K562 (cell line): ENCODE measurements at regions not wholly inside any gene's neighbourhood (a gene's known extent, or its start where the extent isn't known, plus 50 kb on each side); places are given as distances from the start of the nearest gene placed in this dataset.

Source experiments
- ATAC-seq: fragments of 200-7000 bp; cut with Tn5 transposase; 3 replicates; pipeline ENCODE4 v1.9.1; 2020; ENCODE audit warnings: moderate library complexity
- BruUV-seq: library from RNA; stranded (reverse); fragments of 400-500 nt; replicated peaks from 2 replicates; lab custom pipeline; 2021; lab: Mats Ljungman, UMichigan
- CTCF ChIA-PET: fragments of 300-600 bp; formaldehyde crosslinking; extraction: SDS; loops from one replicate; lab custom pipeline; 2021; ENCODE audit warnings: low intra/inter-chr PET ratio; lab: Yijun Ruan, JAX
- POLR2A ChIA-PET: fragments of 300-600, 350-650 bp; sonication (Branson Sonifier 250); formaldehyde crosslinking; extraction: SDS; loops from one replicate; lab custom pipeline; 2021; ENCODE audit warnings: antibody characterized with exemption, inconsistent platforms; lab: Yijun Ruan, JAX
- DNase-seq, 4 experiments: peaks; one replicate each; pipeline versions ENCODE4 v3.0.0 to v3.0.0-alpha.2; 2011 to 2018; ENCODE audit warnings: low spot score in 3 of 4, mixed read lengths in 3 of 4; ENCODE audit errors: extremely low read depth in 1 of 4
- FAIRE-seq: peaks from 2 replicates; lab custom pipeline; 2011; peaks lifted over from hg19 to GRCh38; lab: Jason Lieb, UNC
- H2AFZ ChIP-seq: 2 replicates; pipeline ENCODE4 v1.6.0; 2011; ENCODE audit warnings: low read depth, low read length, control low read depth, inconsistent platforms
- H3K27ac ChIP-seq: fragments of 200-600 bp; 3 replicates; pipeline ENCODE4 v1.8.0; 2011; ENCODE audit warnings: low read depth, mild to moderate bottlenecking, control low read depth, inconsistent platforms, low read length, moderate library complexity, mixed read lengths; ENCODE audit errors: extremely low read depth
- H3K27me3 ChIP-seq, 2 experiments: fragments of 300-600 bp in 1 of 2; 2 replicates in 1 of 2; 3 replicates in 1 of 2; pipeline versions ENCODE4 v1.6.0 to v1.8.0; 2011; ENCODE audit warnings: inconsistent platforms in 2 of 2, low read length in 2 of 2, mild to moderate bottlenecking in 1 of 2, mixed read lengths in 1 of 2, moderate library complexity in 1 of 2; ENCODE audit not compliant: control insufficient read depth in 2 of 2, insufficient read depth in 2 of 2
- H3K36me3 ChIP-seq: fragments of 300-600 bp; 3 replicates; pipeline ENCODE4 v1.8.0; 2011; ENCODE audit warnings: mild to moderate bottlenecking, low read length, inconsistent platforms; ENCODE audit not compliant: control insufficient read depth, insufficient read depth
- H3K4me1 ChIP-seq, 2 experiments: fragments of 200-600 bp in 1 of 2; replicated peaks in 1 of 2; 2 replicates in 1 of 2; 3 replicates in 1 of 2; pipeline versions ENCODE4 v1.5.1 to v1.8.0; 2011; ENCODE audit warnings: inconsistent platforms in 2 of 2, low read length in 2 of 2, mild to moderate bottlenecking in 1 of 2, mixed read lengths in 1 of 2, moderate library complexity in 1 of 2; ENCODE audit not compliant: control insufficient read depth in 2 of 2, insufficient read depth in 2 of 2
- H3K4me2 ChIP-seq: 2 replicates; pipeline ENCODE4 v1.6.1; 2011; ENCODE audit warnings: low read length, control low read depth, inconsistent platforms, mixed read lengths; ENCODE audit not compliant: insufficient read depth
- H3K4me3 ChIP-seq: fragments of 200-600 bp; sonication (generic), shearing (Covaris generic); 2 replicates; pipeline ENCODE4 v1.5.1; 2016; ENCODE audit warnings: control low read depth, inconsistent platforms
- H3K79me2 ChIP-seq: fragments of 200-600 bp; 3 replicates; pipeline ENCODE4 v1.8.0; 2011; ENCODE audit warnings: low read length, inconsistent platforms; ENCODE audit not compliant: control insufficient read depth, insufficient read depth
- H3K9ac ChIP-seq, 2 experiments: 2 replicates each; pipeline versions ENCODE4 v1.6.0 to v1.6.1; 2011; ENCODE audit warnings: low read depth in 2 of 2, low read length in 2 of 2, control low read depth in 1 of 2, inconsistent platforms in 1 of 2, mild to moderate bottlenecking in 1 of 2, mixed read lengths in 1 of 2; ENCODE audit not compliant: insufficient read depth in 1 of 2
- H3K9me1 ChIP-seq: one replicate; pipeline ENCODE4 v1.6.0; 2011; ENCODE audit warnings: inconsistent platforms, mild to moderate bottlenecking, low read length, moderate library complexity; ENCODE audit not compliant: control insufficient read depth, insufficient read depth
- H3K9me3 ChIP-seq: replicated peaks from 2 replicates; pipeline ENCODE4 v1.5.1; 2011; ENCODE audit warnings: low read depth, low read length, inconsistent platforms; ENCODE audit not compliant: control insufficient read depth, insufficient read depth
- H4K20me1 ChIP-seq: replicated peaks from 2 replicates; pipeline ENCODE4 v1.6.1; 2011; ENCODE audit warnings: low read length, inconsistent platforms, mixed read lengths; ENCODE audit not compliant: control insufficient read depth, insufficient read depth
- CEBPB ChIP-seq: fragments of 450-650 bp; IDR thresholded peaks from 2 replicates; pipeline ENCODE4 v1.6.1; 2016; ENCODE audit warnings: missing genetic modification characterization, missing compliant biosample characterization
- CREBBP ChIP-seq: IDR thresholded peaks from one replicate; pipeline ENCODE4 v1.6.1; 2012; ENCODE audit warnings: low read depth, mild to moderate bottlenecking, control low read depth, inconsistent platforms, low read length
- GMEB1 ChIP-seq: fragments of 250-450 bp; sonication (Bioruptor Pico); IDR thresholded peaks from 2 replicates; pipeline ENCODE4 v1.4.0; 2020; ENCODE audit warnings: mild to moderate bottlenecking
- GTF2B ChIP-seq: IDR thresholded peaks from 2 replicates; pipeline ENCODE4 v1.6.1; 2011; ENCODE audit not compliant: insufficient read length; ENCODE audit errors: extremely low read depth
- KDM4B ChIP-seq, 2 experiments: fragments of 450-650 bp in 1 of 2; sonication (generic) in 1 of 2; IDR thresholded peaks; 2 replicates each; pipeline ENCODE4 v1.6.1; 2016 to 2017; ENCODE audit warnings: borderline replicate concordance in 2 of 2, antibody characterized with exemption in 1 of 2, low read depth in 1 of 2, mild to moderate bottlenecking in 1 of 2
- SAFB ChIP-seq: fragments of 200-400 bp; formaldehyde crosslinking; IDR thresholded peaks from 2 replicates; pipeline ENCODE4 v1.6.1; 2017; ENCODE audit warnings: low read depth, low read length, borderline replicate concordance
- U2AF2 ChIP-seq: fragments of 200-400 bp; formaldehyde crosslinking; optimal IDR thresholded peaks from 2 replicates; pipeline ENCODE3; 2017; ENCODE audit warnings: low read depth, mild to moderate bottlenecking, low read length
- ZNF764 ChIP-seq: fragments of 250-450 bp; sonication (Bioruptor Pico); IDR thresholded peaks from 2 replicates; pipeline ENCODE4 v1.4.0; 2020; ENCODE audit warnings: low read depth, mild to moderate bottlenecking, moderate library complexity
- WGBS: fragments of 100-300 bp; shearing (Covaris generic); methylation state at CpG from one replicate; pipeline ENCODE4 v1.1.6; 2016; ENCODE audit warnings: low coverage, mixed read lengths; ENCODE audit not compliant: insufficient coverage; ENCODE audit errors: missing lambda C conversion rate; 5-methylcytosine and 5-hydroxymethylcytosine counted together
- in situ Hi-C: fragments of 300-500 bp; cut with MboI; formaldehyde crosslinking; loops from 4 replicates; pipeline ENCODE4 v1.15.0; 2018; ENCODE audit warnings: inconsistent platforms, mixed read lengths
- intact Hi-C: fragments of 100-400 bp; cut with micrococcal nuclease; formaldehyde crosslinking; loops from 2 replicates; pipeline ENCODE4 v1.14.2; 2022
- TF ChIP-seq, protein P1 (sequence below): fragments of 450-650 bp; IDR thresholded peaks from one replicate; pipeline ENCODE4 v1.6.1; 2018; ENCODE audit warnings: mild to moderate bottlenecking, moderate library complexity; ENCODE audit not compliant: partially characterized antibody
- TF ChIP-seq, protein P2 (sequence below): fragments of 250-450 bp; sonication (Bioruptor Pico); IDR thresholded peaks from 2 replicates; pipeline ENCODE4 v1.8.0; 2022; ENCODE audit warnings: inconsistent platforms

- FAIRE-seq (no peak), ATAC-seq (no peak), DNase-seq (no peak)
- ChIA-PET CTCF (no interaction called here), POLR2A (no interaction called here)
- no TSS peak for BruUV-seq
- no peaks in the 10 kb centered on the region for H3K36me3 ChIP-seq
- TF ChIP-seq, protein P1, sequence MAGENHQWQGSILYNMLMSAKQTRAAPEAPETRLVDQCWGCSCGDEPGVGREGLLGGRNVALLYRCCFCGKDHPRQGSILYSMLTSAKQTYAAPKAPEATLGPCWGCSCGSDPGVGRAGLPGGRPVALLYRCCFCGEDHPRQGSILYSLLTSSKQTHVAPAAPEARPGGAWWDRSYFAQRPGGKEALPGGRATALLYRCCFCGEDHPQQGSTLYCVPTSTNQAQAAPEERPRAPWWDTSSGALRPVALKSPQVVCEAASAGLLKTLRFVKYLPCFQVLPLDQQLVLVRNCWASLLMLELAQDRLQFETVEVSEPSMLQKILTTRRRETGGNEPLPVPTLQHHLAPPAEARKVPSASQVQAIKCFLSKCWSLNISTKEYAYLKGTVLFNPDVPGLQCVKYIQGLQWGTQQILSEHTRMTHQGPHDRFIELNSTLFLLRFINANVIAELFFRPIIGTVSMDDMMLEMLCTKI = no peak
- no peak for TF ChIP-seq SAFB
- H3K9ac ChIP-seq = no peak overlapping the region
- no peak overlapping the region for H2AFZ ChIP-seq
- H3K79me2 ChIP-seq = no peaks in the 10 kb centered on the region
- no peak overlapping the region for H3K27ac ChIP-seq
- no peaks in the 10 kb centered on the region for H3K9me1 ChIP-seq
- no peaks in the 10 kb centered on the region for H3K4me1 ChIP-seq
- no peaks in the 10 kb centered on the region for H3K27me3 ChIP-seq
- H3K4me2 ChIP-seq = no peak overlapping the region
- WGBS = 0% methylated on average over 2 of the region's 2 CpGs
- no peaks in the 10 kb centered on the region for H3K9me3 ChIP-seq
- H3K4me3 ChIP-seq = no peak overlapping the region
- in situ Hi-C loops (no loop called here), intact Hi-C loops (no loop called here)
- H4K20me1 ChIP-seq = no peaks in the 10 kb centered on the region
These were observed 143.6 kb upstream of the GDNF start for GRCh38 chr5:37983463-37983862.

GRCh38 chr5:37979559-37979958, 139.7 kb upstream of the GDNF start:
- ATAC-seq = no peak
- H3K9ac ChIP-seq = no peak overlapping the region
- H4K20me1 ChIP-seq = no peaks in the 10 kb centered on the region
- no peak overlapping the region for H3K27ac ChIP-seq
- H2AFZ ChIP-seq = no peak overlapping the region
- DNase-seq = no peak
- ChIA-PET POLR2A (no interaction called here), CTCF (no interaction called here)
- H3K4me2 ChIP-seq = no peak overlapping the region
- no peak overlapping the region for H3K4me3 ChIP-seq
- no peaks in the 10 kb centered on the region for H3K36me3 ChIP-seq
- no peaks in the 10 kb centered on the region for H3K9me3 ChIP-seq
- intact Hi-C loops (no loop called here), in situ Hi-C loops (no loop called here)
- FAIRE-seq = no peak
- no peaks in the 10 kb centered on the region for H3K4me1 ChIP-seq
- no TSS peak for BruUV-seq
- WGBS = 4% methylated on average over 1 of the region's 1 CpG
- no peaks in the 10 kb centered on the region for H3K79me2 ChIP-seq
- no peaks in the 10 kb centered on the region for H3K27me3 ChIP-seq
- H3K9me1 ChIP-seq = no peaks in the 10 kb centered on the region
- TF ChIP-seq GMEB1 (CRISPR knock-in tag) (no peak), GTF2B (no peak), U2AF2 (no peak), CEBPB (tag) (peak; percentile 55), ZNF764 (CRISPR knock-in tag) (no peak), KDM4B (IDR thresholded peaks at IDR 0.05; ENCODE audit: borderline replicate concordance in 2 of 2, low read depth in 1 of 2) (no peak), CREBBP (no peak)
- TF ChIP-seq, protein P2, sequence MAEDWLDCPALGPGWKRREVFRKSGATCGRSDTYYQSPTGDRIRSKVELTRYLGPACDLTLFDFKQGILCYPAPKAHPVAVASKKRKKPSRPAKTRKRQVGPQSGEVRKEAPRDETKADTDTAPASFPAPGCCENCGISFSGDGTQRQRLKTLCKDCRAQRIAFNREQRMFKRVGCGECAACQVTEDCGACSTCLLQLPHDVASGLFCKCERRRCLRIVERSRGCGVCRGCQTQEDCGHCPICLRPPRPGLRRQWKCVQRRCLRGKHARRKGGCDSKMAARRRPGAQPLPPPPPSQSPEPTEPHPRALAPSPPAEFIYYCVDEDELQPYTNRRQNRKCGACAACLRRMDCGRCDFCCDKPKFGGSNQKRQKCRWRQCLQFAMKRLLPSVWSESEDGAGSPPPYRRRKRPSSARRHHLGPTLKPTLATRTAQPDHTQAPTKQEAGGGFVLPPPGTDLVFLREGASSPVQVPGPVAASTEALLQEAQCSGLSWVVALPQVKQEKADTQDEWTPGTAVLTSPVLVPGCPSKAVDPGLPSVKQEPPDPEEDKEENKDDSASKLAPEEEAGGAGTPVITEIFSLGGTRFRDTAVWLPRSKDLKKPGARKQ = no peak
